SJCRH30 (cell line): ENCODE measurements at regions not wholly inside any gene's neighbourhood (a gene's known extent, or its start where the extent isn't known, plus 50 kb on each side); places are given as distances from the start of the nearest gene placed in this dataset.
A peak's percentile ranks its signal among the peaks of the same experiment; 100 is the strongest.

Source experiments
- DNase-seq, 2 experiments: peaks; one replicate each; pipeline ENCODE4 v3.0.0-alpha.2; 2015 to 2020
- H3K27ac ChIP-seq: fragments of 250-450 bp; sonication (Bioruptor Pico); 2 replicates; pipeline ENCODE4 v1.5.1; 2020; ENCODE audit warnings: mild to moderate bottlenecking, moderate library complexity
- H3K27me3 ChIP-seq: fragments of 250-450 bp; sonication (Bioruptor Pico); 2 replicates; pipeline ENCODE4 v1.5.1; 2020; ENCODE audit warnings: mild to moderate bottlenecking, moderate library complexity
- H3K36me3 ChIP-seq: fragments of 250-450 bp; sonication (Bioruptor Pico); 2 replicates; pipeline ENCODE4 v1.5.1; 2020; ENCODE audit warnings: mild to moderate bottlenecking, moderate library complexity
- H3K4me1 ChIP-seq: fragments of 250-450 bp; sonication (Bioruptor Pico); 2 replicates; pipeline ENCODE4 v1.5.1; 2020; ENCODE audit warnings: mild to moderate bottlenecking, moderate library complexity
- H3K4me3 ChIP-seq: fragments of 250-450 bp; sonication (Bioruptor Pico); 2 replicates; pipeline ENCODE4 v1.5.1; 2020; ENCODE audit warnings: mild to moderate bottlenecking, moderate library complexity
- H3K9me3 ChIP-seq: fragments of 250-450 bp; sonication (Bioruptor Pico); replicated peaks from 2 replicates; pipeline ENCODE4 v1.5.1; 2020; ENCODE audit warnings: mild to moderate bottlenecking, moderate library complexity

DNA sequence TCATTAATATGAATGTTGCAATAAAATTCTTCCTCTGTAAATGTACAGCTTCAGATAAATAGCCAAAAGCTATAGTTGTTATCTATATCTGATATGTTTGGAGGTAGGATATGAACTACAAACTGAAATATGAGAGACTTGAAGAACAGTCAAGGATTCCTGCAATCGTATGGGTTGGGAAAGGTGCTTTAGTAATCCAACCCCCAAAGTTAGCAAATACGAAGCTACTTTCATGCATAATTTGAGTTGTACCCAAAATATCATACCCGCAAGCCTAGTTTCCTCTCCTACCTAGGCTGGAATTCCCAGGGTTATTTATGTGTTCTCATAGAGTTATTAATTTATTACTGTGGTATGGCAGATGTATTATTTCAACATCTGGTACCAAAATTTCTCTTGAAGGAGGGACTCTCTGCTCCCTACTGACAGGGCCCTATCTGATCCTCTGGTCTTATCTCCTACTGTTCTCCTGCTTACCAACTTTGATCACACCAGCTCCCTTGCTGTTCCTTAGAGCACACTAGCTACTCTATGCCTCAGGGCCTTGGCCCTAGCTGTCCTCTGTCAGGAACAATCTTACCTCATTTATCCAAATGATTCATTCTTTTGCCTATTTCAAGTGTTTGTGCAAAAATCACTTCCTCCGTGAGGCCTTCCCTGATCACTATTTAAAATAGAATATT is 140.4 kb upstream of the CCDC54 start:
- no peaks in the 10 kb centered on the region for H3K27me3 ChIP-seq
- no peak overlapping the region for H3K27ac ChIP-seq
- no peak for DNase-seq
- no peak overlapping the region for H3K4me3 ChIP-seq
- H3K4me1 ChIP-seq = no peaks in the 10 kb centered on the region
- no peaks in the 10 kb centered on the region for H3K36me3 ChIP-seq
- no peaks in the 10 kb centered on the region for H3K9me3 ChIP-seq

DNA sequence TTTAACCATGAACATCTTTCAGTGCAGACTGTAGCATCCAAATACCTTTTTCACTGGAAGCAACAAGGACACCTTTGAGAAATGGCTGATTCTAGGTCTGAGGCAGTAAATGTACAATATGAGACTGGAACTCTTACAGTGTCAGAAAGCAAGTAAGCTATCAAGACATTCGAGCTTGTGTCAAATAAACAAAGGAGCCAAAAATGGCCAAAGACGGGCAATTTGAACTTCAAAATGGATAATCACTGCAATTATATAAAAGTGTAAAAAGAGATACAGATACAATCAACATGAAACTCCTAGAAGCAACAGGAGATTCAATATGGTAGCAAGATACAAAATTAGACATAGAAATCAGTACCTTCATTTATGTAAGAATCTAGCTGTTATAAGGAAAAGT is 138.5 kb upstream of the CCDC54 start:
- DNase-seq = no peak
- Histone ChIP-seq H3K4me3 (no peak overlapping the region), H3K4me1 (no peaks in the 10 kb centered on the region), H3K36me3 (no peaks in the 10 kb centered on the region), H3K27me3 (no peaks in the 10 kb centered on the region), H3K27ac (no peak overlapping the region), H3K9me3 (no peaks in the 10 kb centered on the region)

GRCh38 chr3:107239703-107240102 is 137.5 kb upstream of the CCDC54 start:
- Histone ChIP-seq H3K36me3 (no peaks in the 10 kb centered on the region), H3K9me3 (no peaks in the 10 kb centered on the region), H3K27ac (no peak overlapping the region), H3K27me3 (no peaks in the 10 kb centered on the region), H3K4me3 (peak overlapping the region; percentile 80; the same call in 1 of the 2 replicates), H3K4me1 (no peaks in the 10 kb centered on the region)
- no peak for DNase-seq

GRCh38 chr3:107240183-107241091 is 136.8 kb upstream of the CCDC54 start:
- H3K4me3 ChIP-seq = peak overlapping the region; percentile 80
- H3K9me3 ChIP-seq = no peaks in the 10 kb centered on the region
- H3K4me1 ChIP-seq = no peaks in the 10 kb centered on the region
- H3K36me3 ChIP-seq = no peaks in the 10 kb centered on the region
- no peaks in the 10 kb centered on the region for H3K27me3 ChIP-seq
- peak overlapping the region; percentile 10; the same call in 1 of the 2 replicates for H3K27ac ChIP-seq
- peak; percentile 72 to 84 for DNase-seq

- no peaks in the 10 kb centered on the region for H3K4me1 ChIP-seq
- no peaks in the 10 kb centered on the region for H3K36me3 ChIP-seq
- peak; percentile 17 to 29 for DNase-seq
- H3K9me3 ChIP-seq = no peaks in the 10 kb centered on the region
- H3K27ac ChIP-seq = no peak overlapping the region
- H3K4me3 ChIP-seq = peak overlapping the region; percentile 80
- no peaks in the 10 kb centered on the region for H3K27me3 ChIP-seq
Measured at GRCh38 chr3:107241217-107241616, 136.0 kb upstream of the CCDC54 start.

GRCh38 chr3:107242579-107242978 is 134.7 kb upstream of the CCDC54 start:
- DNase-seq = no peak
- Histone ChIP-seq H3K4me3 (no peak overlapping the region), H3K27me3 (no peaks in the 10 kb centered on the region), H3K27ac (no peak overlapping the region), H3K9me3 (no peaks in the 10 kb centered on the region), H3K36me3 (no peaks in the 10 kb centered on the region), H3K4me1 (no peaks in the 10 kb centered on the region)

DNA sequence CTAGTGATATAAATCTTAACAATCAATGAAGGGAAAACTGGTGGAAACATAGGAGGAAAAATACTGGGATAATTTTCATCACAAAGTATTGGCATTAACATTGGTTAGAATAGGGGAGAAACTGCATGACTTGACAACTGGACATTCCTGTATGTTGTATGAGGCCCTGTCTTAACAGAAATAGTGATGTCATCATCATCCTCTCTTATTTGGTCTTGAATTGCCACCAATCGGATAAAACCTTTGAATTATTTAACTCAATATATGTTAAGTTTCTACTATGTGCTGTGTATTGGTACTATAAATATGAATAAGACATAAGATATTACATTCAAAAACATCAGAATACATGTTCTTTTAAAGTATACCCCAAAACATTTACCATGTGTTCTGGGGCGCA is 130.1 kb upstream of the CCDC54 start:
- no peak for DNase-seq
- H3K4me3 ChIP-seq = no peak overlapping the region

GRCh38 chr3:107249132-107249531 is 128.1 kb upstream of the CCDC54 start:
- Histone ChIP-seq H3K9me3 (no peaks in the 10 kb centered on the region), H3K4me3 (no peak overlapping the region), H3K4me1 (no peaks in the 10 kb centered on the region), H3K27ac (no peak overlapping the region), H3K36me3 (no peaks in the 10 kb centered on the region), H3K27me3 (no peaks in the 10 kb centered on the region)
- DNase-seq = no peak

More for the DNA sequence above, 130.1 kb upstream of the CCDC54 start:
- H3K9me3 ChIP-seq = no peaks in the 10 kb centered on the region
- no peak overlapping the region for H3K27ac ChIP-seq
- no peaks in the 10 kb centered on the region for H3K27me3 ChIP-seq
- no peaks in the 10 kb centered on the region for H3K4me1 ChIP-seq
- H3K36me3 ChIP-seq = no peaks in the 10 kb centered on the region

GRCh38 chr3:107250221-107250620 is 127.0 kb upstream of the CCDC54 start:
- Histone ChIP-seq H3K27me3 (no peaks in the 10 kb centered on the region), H3K9me3 (no peaks in the 10 kb centered on the region), H3K4me3 (no peak overlapping the region), H3K27ac (no peak overlapping the region), H3K4me1 (no peaks in the 10 kb centered on the region), H3K36me3 (no peaks in the 10 kb centered on the region)
- peak; percentile 4 to 24 for DNase-seq

- Histone ChIP-seq H3K36me3 (no peaks in the 10 kb centered on the region), H3K4me1 (no peaks in the 10 kb centered on the region), H3K27ac (no peak overlapping the region), H3K9me3 (no peaks in the 10 kb centered on the region), H3K4me3 (no peak overlapping the region), H3K27me3 (no peaks in the 10 kb centered on the region)
- DNase-seq = no peak
Measured at GRCh38 chr3:107251819-107252218, 125.4 kb upstream of the CCDC54 start.

DNA sequence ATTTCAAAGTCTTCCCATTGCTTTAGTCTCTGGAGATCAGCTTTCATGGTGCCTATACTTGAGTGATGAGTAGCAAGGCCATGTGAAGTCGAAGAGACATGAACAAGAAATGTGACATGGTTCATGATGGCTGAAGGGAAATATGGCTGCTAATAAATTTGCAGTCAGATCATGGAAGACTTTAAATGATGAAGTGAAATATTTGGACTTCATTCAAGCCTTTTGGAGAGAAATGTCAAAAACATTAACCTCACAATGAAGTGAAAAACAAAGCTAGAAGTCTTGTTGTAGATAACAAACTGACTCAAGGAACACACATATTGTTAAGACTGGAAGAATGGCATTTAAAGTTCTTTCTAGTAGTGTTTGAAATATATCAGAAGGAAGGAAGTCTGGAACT is 120.3 kb upstream of the CCDC54 start:
- no peaks in the 10 kb centered on the region for H3K4me1 ChIP-seq
- DNase-seq = no peak

GRCh38 chr3:107258300-107258699 is 118.9 kb upstream of the CCDC54 start:
- Histone ChIP-seq H3K4me3 (no peak overlapping the region), H3K27ac (no peak overlapping the region), H3K27me3 (no peaks in the 10 kb centered on the region), H3K4me1 (no peaks in the 10 kb centered on the region), H3K9me3 (no peaks in the 10 kb centered on the region), H3K36me3 (no peaks in the 10 kb centered on the region)
- DNase-seq = no peak

More for the DNA sequence above, 120.3 kb upstream of the CCDC54 start:
- Histone ChIP-seq H3K9me3 (no peaks in the 10 kb centered on the region), H3K4me3 (no peak overlapping the region), H3K27me3 (no peaks in the 10 kb centered on the region), H3K27ac (no peak overlapping the region), H3K36me3 (no peaks in the 10 kb centered on the region)

GRCh38 chr3:107260207-107260606 is 117.0 kb upstream of the CCDC54 start:
- no peaks in the 10 kb centered on the region for H3K27me3 ChIP-seq
- no peaks in the 10 kb centered on the region for H3K36me3 ChIP-seq
- H3K4me1 ChIP-seq = no peaks in the 10 kb centered on the region; the same call in 1 of the 2 replicates
- no peak overlapping the region for H3K27ac ChIP-seq
- H3K4me3 ChIP-seq = no peak overlapping the region
- no peaks in the 10 kb centered on the region for H3K9me3 ChIP-seq
- no peak for DNase-seq

DNA sequence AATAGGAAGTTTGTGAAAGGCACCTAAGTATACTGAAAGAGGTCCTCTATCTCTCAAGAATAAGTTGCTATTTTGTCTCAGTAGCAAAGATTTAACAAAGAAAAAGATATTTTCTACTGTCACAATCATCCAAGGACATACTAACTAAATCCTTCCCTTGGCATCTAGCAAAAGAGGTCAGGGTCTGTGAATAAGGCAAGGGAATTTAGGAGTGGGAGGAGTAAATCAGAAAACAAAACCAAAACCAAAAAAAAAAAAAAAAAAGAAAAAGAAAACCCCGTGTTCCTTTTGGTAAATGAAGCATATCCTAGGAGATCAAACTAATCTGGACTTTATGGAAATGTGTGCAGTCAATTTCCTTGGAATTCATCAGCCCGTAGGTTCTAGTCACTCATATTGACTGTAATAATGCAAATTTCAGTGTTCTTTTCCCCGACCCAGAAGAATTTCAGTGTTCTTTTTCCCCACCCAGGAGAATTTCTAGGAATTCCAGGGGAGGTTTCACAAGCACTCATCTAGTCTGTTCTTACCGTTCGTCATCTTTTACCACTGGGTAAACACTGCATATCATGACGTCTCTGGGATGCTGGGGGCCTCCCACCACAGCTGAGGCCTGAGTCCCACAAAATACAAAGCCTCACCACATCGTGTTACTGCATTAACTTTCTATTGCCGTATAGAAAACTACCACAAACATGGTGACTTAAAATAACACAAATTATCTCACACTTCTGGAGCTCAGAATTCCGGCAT is 113.8 kb upstream of the CCDC54 start:
- no peak overlapping the region for H3K4me3 ChIP-seq

GRCh38 chr3:107264888-107265287 is 112.4 kb upstream of the CCDC54 start:
- Histone ChIP-seq H3K4me1 (no peaks in the 10 kb centered on the region; the same call in 1 of the 2 replicates), H3K27me3 (no peaks in the 10 kb centered on the region), H3K27ac (no peak overlapping the region), H3K9me3 (no peaks in the 10 kb centered on the region), H3K36me3 (no peaks in the 10 kb centered on the region), H3K4me3 (no peak overlapping the region)
- no peak for DNase-seq

More for the DNA sequence above, 113.8 kb upstream of the CCDC54 start:
- Histone ChIP-seq H3K27me3 (no peaks in the 10 kb centered on the region), H3K36me3 (no peaks in the 10 kb centered on the region), H3K4me1 (no peaks in the 10 kb centered on the region; the same call in 1 of the 2 replicates), H3K27ac (no peak overlapping the region), H3K9me3 (no peaks in the 10 kb centered on the region)
- DNase-seq = no peak
